ENCODE measurements at regions not wholly inside any gene's neighbourhood (a gene's known extent, or its start where the extent isn't known, plus 50 kb on each side); places are given as distances from the start of the nearest gene placed in this dataset.

- Mint-ChIP-seq H3K9me3 (peaks cover 6% of the 10 kb centered on the region), H3K4me3 (no peak overlapping the region), H3K27ac (ENCODE audit: unreplicated experiment) (no peak overlapping the region), H3K27me3 (ENCODE audit: low read depth) (no peaks in the 10 kb centered on the region), H3K36me3 (ENCODE audit: low read depth) (peaks cover 11% of the 10 kb centered on the region), H3K4me1 (peaks cover 2% of the 10 kb centered on the region)
- TF ChIP-seq, protein P1, sequence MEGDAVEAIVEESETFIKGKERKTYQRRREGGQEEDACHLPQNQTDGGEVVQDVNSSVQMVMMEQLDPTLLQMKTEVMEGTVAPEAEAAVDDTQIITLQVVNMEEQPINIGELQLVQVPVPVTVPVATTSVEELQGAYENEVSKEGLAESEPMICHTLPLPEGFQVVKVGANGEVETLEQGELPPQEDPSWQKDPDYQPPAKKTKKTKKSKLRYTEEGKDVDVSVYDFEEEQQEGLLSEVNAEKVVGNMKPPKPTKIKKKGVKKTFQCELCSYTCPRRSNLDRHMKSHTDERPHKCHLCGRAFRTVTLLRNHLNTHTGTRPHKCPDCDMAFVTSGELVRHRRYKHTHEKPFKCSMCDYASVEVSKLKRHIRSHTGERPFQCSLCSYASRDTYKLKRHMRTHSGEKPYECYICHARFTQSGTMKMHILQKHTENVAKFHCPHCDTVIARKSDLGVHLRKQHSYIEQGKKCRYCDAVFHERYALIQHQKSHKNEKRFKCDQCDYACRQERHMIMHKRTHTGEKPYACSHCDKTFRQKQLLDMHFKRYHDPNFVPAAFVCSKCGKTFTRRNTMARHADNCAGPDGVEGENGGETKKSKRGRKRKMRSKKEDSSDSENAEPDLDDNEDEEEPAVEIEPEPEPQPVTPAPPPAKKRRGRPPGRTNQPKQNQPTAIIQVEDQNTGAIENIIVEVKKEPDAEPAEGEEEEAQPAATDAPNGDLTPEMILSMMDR (conservative IDR thresholded peaks at IDR 0.05), result no peak
- DNase-seq (ENCODE audit: low read depth, low spot score), result no peak
These were observed 167.8 kb downstream of the RAB28 start for GRCh38 chr4:13316354-13316753.

GRCh38 chr4:13313856-13314255, 170.3 kb downstream of the RAB28 start:
- no peak overlapping the region for H3K27ac Mint-ChIP-seq (ENCODE audit: unreplicated experiment)
- no peak overlapping the region for H3K4me3 Mint-ChIP-seq
- peaks cover 8% of the 10 kb centered on the region for H3K4me1 Mint-ChIP-seq
- no peaks in the 10 kb centered on the region for H3K27me3 Mint-ChIP-seq (ENCODE audit: low read depth)
- no peak for DNase-seq (ENCODE audit: low read depth, low spot score)
- TF ChIP-seq, protein P1 (conservative IDR thresholded peaks at IDR 0.05), result no peak
- peaks cover 11% of the 10 kb centered on the region for H3K9me3 Mint-ChIP-seq
- H3K36me3 Mint-ChIP-seq (ENCODE audit: low read depth), result peaks cover 11% of the 10 kb centered on the region

GRCh38 chr4:13312264-13312663, 171.9 kb downstream of the RAB28 start:
- TF ChIP-seq, protein P1 (conservative IDR thresholded peaks at IDR 0.05), result no peak
- H3K27me3 Mint-ChIP-seq (ENCODE audit: low read depth), result no peaks in the 10 kb centered on the region
- H3K36me3 Mint-ChIP-seq (ENCODE audit: low read depth), result peaks cover 15% of the 10 kb centered on the region
- H3K4me1 Mint-ChIP-seq, result peaks cover 12% of the 10 kb centered on the region
- H3K4me3 Mint-ChIP-seq, result no peak overlapping the region
- no peak for DNase-seq (ENCODE audit: low read depth, low spot score)
- H3K27ac Mint-ChIP-seq (ENCODE audit: unreplicated experiment), result no peak overlapping the region
- peaks cover 11% of the 10 kb centered on the region for H3K9me3 Mint-ChIP-seq

DNA sequence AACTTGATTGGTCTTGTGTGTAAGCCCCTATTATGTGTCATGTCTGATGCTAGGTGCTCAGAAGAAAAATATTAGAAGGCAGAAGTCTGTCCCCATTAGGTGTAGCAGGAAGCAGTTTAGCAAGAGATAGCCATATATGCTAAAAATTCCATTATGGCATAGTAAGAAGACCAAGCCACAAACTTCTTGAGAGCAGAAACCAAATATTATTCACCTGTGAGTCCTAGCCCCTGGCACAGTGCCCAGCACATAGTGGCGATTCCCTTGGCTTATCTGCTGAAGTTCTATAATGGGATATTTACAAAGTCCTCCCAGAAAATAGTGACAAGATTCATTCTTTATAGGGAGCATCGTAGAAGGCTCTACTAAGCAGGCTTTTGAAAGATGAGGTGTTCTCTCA, 174.4 kb downstream of the RAB28 start:
- Mint-ChIP-seq H3K27ac (ENCODE audit: unreplicated experiment) (no peak overlapping the region), H3K9me3 (peaks cover 11% of the 10 kb centered on the region), H3K36me3 (ENCODE audit: low read depth) (peaks cover 22% of the 10 kb centered on the region), H3K4me3 (no peak overlapping the region), H3K27me3 (ENCODE audit: low read depth) (no peaks in the 10 kb centered on the region), H3K4me1 (peaks cover 12% of the 10 kb centered on the region)
- TF ChIP-seq, protein P1 (conservative IDR thresholded peaks at IDR 0.05), result no peak
- DNase-seq (ENCODE audit: low read depth, low spot score), result no peak

DNA sequence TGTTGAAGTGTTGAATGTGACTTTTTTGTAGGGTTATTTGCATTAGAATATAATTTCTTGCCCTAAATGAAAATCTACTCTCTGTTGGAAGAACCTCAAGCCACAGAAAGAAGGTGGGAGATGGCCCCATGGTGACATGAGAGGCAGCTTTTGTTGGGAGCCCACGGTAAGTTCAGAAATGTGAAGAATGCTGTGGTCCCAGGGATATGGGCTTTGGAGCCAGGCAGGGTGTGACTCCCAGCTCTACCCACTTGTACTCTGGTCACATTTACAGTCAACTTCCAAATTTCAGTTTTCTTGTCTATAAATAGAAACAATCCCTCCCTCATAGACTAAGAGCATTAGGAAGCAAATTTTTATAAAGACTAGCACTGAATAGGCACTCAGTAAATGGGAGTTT, 177.8 kb downstream of the RAB28 start:
- Mint-ChIP-seq H3K4me1 (peaks cover 15% of the 10 kb centered on the region), H3K27me3 (ENCODE audit: low read depth) (no peaks in the 10 kb centered on the region), H3K27ac (ENCODE audit: unreplicated experiment) (no peak overlapping the region), H3K36me3 (ENCODE audit: low read depth) (peaks cover 26% of the 10 kb centered on the region), H3K4me3 (no peak overlapping the region), H3K9me3 (peaks cover 5% of the 10 kb centered on the region)
- no peak for DNase-seq (ENCODE audit: low read depth, low spot score)
- TF ChIP-seq, protein P1 (conservative IDR thresholded peaks at IDR 0.05), result no peak

- Mint-ChIP-seq H3K27ac (ENCODE audit: unreplicated experiment) (no peak overlapping the region), H3K36me3 (ENCODE audit: low read depth) (peaks cover 30% of the 10 kb centered on the region), H3K27me3 (ENCODE audit: low read depth) (no peaks in the 10 kb centered on the region), H3K4me1 (peaks cover 5% of the 10 kb centered on the region), H3K9me3 (peaks cover 13% of the 10 kb centered on the region), H3K4me3 (no peak overlapping the region)
- TF ChIP-seq, protein P1 (conservative IDR thresholded peaks at IDR 0.05), result no peak
- no peak for DNase-seq (ENCODE audit: low read depth, low spot score)
These were observed 181.3 kb downstream of the RAB28 start for GRCh38 chr4:13302876-13303275.

Measured in neural crest cell (in vitro differentiated cells).